Right renal cortex interstitium (tissue), 3 donors: ENCODE measurements at regions not wholly inside any gene's neighbourhood (a gene's known extent, or its start where the extent isn't known, plus 50 kb on each side); places are given as distances from the start of the nearest gene placed in this dataset.
A peak's percentile ranks its signal among the peaks of the same experiment; 100 is the strongest.

Source experiments
- DNase-seq, 3 donors: peaks; one replicate each; pipeline ENCODE4 v3.0.0-alpha.2; 2013; ENCODE audit warnings: low read depth in 3 of 3, low spot score in 2 of 3

DNA sequence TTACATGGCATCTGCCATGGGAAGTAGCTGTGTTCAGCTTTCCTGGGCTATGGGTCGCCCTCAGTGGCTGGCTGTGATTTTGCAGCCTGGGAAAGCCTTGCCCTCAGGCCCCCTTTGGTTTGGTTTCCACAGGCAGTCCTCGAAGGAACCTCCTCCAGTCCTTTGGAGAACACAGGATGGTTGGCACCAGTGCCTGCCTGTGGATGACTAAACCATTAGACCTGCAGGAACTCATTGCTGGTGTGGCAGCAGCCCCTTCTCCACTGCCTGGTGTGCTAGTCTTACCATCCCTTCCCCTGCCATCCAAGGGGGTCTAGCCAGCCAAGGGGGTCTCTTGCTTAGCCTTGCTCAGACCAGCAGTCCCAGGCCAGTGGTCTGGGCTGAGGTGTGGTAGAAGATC is 71.4 kb upstream of the PJA1 start:
- no peak for DNase-seq

DNA sequence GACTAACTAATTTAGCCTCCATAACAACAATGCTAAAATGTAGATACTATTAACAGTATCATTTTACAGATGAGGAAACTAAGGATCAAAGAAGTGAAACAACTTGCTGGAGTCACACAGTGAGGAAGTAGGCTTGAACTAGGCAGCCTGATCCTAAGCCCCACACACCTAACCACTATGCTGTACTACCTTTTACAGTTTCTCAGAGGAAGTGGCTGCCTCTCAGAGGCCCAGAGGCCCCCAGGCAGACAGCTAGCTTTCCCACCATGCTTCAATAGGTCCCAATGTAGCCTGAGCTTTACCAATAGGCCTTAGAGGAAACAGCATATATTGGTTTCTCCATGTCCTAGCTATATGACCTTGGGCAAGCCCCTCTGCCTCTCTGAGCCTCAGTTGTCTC is 69.4 kb upstream of the PJA1 start:
- no peak for DNase-seq

DNA sequence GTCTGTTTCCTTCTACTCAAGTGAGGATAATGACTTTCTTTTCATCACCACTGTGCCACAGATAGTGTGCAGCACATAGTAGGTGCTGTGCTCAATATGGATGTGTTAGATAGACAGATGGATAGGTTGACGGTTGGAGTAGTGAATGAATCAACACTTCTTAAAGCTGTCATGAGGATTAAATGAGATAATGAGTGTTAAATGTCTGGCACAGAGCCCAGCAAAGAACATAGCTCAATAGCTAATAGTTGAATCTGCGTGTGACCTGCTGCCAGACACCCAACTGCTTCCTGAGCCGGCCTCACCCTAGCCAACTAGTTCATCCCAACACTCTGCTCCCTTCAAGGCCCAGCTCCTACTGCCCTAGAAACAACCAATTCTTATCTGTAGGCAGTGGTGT is 67.7 kb upstream of the PJA1 start:
- no peak for DNase-seq

DNA sequence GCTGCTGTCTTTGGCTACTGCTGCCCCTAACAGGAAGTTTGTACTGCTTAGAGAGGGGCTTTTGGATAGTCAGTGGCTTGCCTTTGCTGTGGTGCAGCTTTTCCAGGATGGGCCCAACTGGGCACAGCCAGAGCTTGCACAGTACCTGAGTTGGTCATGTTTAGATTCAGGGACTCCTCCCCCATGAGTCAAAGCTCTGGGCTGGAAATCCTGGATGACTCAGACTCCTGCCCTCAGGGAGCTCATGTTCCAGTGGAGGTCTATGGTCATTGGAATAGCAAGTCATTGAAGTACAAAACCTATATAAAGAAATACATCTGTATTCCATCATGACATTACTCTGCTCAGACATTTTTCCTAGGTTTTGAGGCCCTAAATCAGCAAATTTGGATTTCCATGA is 66.7 kb upstream of the PJA1 start:
- DNase-seq: no peak

DNA sequence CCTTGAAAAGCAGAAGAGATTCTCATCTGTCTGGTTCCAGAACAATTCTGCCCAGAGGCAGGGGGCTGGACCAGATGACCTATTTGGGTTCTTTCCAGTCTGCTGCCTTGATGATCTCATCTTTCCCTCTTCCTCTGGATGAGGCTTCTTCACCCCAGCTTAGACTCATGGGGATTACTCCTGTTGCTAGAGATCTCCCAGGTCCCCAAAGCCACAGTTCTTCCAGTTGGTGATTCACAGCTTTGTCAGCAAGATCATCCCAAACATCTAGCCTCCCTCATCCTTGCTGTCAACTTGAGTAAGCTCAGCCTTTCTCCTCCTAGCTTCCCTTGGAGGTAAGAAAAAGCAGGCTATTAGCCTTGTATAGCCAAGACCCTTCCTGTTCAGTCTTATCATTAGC is 64.2 kb upstream of the PJA1 start:
- DNase-seq: no peak

DNA sequence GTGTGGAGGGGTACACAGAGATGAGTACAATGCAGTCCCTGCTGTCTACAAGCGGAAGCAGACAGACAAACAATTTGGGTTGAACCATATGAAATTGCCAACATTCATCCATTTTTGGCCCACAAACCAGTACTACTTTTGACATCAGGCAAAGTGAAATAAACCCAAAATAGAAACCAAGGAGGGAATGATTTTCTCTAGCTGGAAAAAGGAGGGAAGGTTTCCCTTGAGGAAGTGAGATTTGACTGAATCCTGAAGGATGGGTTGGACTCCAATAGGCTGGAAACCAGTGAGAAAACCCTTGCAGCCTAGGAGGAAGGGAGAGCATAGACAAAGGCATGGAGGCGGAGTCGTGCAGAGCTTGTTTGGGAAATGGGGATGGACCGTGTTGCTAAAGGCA is 63.5 kb upstream of the PJA1 start:
- DNase-seq: no peak

DNA sequence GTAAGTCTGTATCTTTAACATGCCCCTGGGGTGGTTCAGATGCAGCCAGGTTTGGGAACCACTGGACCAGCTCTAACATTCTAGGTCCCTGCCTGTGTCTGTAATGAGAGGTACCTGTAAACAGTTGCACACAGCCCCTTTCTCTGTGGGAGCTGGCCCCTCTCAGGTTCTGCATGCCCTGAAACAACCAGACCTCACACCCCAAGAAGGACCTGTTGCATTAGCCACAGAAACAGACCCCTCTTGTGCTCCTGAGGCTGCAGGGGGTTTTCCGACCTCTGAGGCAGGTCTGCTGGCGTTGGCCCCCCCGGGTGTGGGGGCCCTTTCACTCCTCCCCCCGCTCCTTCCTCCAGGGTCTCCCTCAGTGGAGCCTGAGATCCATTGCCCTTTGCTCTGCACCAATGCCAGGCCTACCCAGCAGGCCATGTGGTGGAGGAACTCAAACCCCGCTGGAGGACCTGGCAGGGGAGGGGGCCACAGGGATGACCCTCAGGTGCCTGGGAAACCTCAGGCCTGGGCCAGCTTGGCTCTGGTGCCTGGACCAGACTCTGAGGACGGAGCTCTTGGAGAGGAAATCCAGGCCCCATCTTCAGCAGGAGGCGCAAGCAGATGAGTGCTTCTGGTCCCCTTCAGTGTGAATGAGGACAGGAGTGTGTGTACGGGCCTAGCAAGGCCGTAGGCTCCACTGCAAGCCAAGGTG is 61.4 kb upstream of the PJA1 start:
- no peak for DNase-seq

DNA sequence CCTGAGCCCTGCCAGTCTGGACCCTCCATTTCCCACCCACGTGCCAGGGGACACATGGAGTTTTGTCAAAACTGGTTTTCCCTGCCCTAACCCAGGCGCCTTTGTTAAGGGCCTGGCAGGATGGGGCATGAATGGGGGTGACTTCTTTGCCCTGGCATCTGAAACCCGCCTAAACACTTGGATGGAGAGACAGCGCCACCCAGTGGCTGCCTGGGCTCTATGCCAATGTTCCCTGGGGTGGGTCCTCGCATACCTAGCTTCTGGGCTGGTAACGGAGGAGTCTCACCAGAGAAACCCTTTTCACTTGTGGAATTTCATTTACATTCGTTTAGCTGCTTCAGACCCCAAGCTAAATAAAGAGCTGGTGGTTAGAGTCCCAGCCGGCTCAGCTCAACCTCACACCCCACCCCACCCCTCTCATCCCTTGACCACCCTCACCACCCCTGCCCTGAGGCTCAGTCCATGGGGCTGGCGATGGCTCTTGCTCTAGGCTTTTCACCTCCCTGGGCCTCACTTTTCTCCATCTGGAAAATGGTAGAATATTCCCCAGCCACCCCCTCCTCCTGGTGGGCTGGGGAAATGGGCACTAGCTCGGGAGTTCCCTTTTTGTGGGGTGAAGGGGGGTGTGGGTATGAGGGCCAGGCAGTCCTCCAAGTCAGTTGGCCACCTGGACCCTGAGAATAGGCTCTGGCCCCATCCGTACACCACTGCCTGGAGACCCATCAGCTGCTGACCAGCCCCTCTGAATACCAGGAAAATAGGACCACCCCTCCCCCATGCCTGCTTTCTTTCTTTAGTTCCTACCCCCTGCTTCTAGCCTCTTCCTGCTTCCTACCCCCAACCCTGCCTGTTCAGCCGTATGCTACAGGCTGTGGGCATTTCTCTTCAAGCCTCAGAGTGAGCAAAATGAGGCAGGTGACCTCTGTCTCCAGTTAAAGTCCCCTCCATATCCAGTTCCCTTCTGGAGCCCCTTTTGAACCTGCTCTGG is 57.1 kb upstream of the PJA1 start:
- peak; percentile 42 to 50 (median 50) for DNase-seq

DNA sequence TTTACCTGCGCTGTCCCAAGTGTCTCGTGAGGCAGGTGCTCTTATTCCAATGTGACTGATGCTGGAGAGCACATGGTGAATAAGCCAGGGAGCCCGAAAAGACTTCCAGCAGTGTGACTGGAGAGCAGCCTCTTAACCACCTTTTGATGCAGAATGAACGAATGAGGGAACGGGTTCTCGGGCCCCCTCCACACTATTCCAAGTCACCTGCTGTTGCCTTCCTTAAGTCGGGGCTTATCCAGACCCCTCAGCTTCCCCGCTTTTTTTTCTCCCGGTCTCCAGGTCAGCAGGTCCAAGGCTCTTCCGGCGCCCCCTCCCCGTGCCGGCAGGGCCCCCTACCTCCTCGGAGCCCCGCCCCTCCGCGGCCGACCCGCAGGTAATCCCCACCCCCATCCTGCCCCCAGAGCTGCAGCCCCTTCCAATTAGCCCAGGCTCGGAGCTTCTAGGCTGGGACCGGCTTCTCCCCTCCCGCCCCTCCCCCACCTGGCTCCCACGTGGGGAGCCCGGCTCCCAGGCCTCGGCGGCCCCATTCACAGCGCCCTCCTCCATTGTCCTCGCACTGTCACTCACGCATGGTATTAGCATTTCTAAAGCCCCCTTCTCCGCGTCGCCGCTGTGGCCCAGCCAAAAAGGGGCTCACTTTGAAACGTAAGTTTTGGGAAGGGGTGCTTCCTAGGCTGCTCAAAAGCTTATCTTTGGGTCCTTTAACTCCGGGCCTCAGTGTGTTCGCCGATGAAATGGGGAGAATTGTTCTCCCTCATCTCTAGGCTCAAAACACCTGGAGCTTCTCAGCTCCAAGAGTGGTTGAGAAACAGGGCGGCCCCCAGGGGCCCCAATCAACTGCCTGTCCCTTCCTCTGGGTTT is 56.2 kb upstream of the PJA1 start:
- DNase-seq: no peak

DNA sequence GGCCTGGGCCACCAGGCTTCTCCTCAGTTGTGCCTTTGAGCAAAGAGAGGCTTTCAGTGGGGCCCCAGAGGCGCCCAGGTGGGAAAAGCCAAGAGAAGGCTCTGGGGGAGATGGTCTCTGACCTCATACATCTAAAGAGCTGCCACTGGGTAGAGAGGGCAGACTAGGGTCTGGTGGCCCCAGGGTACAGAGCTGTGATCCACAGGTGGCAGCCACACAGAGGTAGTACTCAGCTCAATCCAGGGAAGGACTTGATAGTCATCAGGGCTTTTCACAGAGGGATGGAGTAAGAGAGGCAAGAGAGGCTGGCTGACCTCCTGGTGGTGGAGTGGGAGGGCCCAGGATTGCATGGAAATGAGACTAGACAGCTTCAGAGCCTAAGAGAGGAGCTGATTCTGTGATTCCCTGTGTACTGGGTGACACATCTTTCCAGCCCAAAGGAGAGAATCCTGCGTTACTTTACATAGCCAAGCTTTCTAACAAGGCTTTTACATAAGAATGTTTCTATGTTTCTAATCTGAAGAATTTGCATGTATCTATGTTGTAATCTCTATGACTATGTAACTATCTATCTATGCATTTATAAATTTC is 53.2 kb upstream of the PJA1 start:
- no peak for DNase-seq

DNA sequence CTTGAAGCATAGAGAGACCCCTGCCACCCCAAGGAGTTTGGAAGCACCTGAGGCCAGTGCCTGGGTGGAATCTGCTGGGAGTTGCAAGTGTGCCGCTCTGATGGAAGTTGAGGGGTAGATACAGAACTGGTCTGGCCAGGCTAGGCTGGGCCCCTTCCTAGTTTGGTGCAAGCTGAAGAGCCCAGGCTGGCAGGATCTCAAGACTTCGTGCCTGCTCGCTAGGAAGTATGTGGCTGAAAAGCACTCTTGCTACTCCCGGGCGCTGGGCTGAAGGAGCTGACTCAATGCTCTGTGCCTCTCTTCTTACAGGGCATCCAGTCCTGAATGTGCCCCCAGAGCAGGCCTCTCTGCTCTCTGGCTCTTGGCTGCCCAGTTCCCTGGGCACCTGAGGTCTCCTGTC is 51.7 kb upstream of the PJA1 start:
- DNase-seq: no peak

DNA sequence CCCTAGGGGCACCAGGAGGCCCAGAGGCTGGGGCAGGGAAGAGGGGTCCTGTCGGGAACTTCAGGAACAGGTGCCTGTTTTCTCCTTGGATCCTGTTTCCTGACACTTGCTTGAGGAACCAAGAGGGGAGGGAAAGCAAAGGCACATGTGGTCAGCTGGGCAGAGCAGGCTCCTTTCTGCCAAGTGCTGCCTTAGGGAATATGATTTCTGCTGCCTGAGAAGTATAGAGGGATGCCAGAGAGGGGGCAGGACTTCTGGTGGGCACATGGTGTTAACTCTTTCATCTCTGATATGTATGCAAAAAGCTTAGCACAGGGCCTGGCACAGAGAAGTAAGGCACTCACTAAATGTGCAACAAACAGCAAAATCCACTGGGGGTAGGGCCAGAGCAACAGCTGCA is 51.2 kb upstream of the PJA1 start:
- DNase-seq: no peak

DNA sequence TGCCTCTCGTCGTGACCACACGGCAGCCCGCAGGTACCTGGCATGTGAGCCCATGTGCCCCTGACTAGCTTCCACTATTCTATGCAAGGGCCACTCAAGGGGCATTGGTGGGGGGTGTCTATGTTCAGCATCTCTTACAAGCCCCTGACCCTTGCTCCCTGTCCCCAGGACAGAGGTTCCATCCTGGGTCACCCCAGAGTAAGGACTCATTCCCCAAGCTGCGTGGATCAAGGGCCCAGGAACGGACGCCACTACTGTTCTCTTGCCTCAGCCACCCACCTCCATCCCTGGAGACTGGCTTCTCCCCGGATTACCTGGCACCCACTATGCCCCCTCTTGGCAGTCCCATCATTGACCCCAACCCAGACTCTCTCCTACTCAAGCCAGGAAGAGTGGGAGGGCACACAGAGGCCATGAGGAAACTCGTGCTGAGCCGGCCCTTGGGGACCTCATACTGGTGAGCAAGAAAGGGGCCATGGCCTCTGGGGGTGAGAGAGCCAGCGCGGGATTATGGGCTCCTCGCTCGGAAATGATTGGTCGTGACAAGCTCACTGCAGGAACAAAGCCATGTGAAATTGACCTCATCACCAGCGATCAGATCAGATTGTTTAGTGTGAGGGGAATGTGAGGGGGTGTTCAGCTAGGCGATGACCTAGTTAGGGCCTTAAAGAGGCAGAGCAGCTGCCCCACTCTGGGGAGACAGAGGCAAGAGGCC is 50.1 kb upstream of the PJA1 start:
- DNase-seq: no peak
